Mesendoderm (in vitro differentiated cells): ENCODE measurements at regions not wholly inside any gene's neighbourhood (a gene's known extent, or its start where the extent isn't known, plus 50 kb on each side); places are given as distances from the start of the nearest gene placed in this dataset.

ENCODE experiments used
- DNase-seq: peaks from one replicate; pipeline ENCODE4 v3.0.0; 2013
- H2AK5ac ChIP-seq: 2 replicates; pipeline ENCODE4 v1.6.1; 2013; ENCODE audit warnings: low read length, inconsistent platforms
- H2BK120ac ChIP-seq: 2 replicates; pipeline ENCODE4 v1.6.1; 2013; ENCODE audit warnings: low read depth, mild to moderate bottlenecking, low read length, moderate library complexity, mixed read lengths
- H2BK15ac ChIP-seq: replicated peaks from 2 replicates; pipeline ENCODE4 v1.6.1; 2013; ENCODE audit warnings: low read depth, mild to moderate bottlenecking, moderate library complexity
- H2BK5ac ChIP-seq: 2 replicates; pipeline ENCODE4 v1.6.1; 2013; ENCODE audit warnings: low read length, inconsistent platforms
- H3K18ac ChIP-seq: 2 replicates; pipeline ENCODE4 v1.6.1; 2013; ENCODE audit warnings: mild to moderate bottlenecking, low read length, mixed read lengths
- H3K23ac ChIP-seq: one replicate; pipeline ENCODE4 v1.6.1; 2013; ENCODE audit warnings: low read length
- H3K27ac ChIP-seq: 2 replicates; pipeline ENCODE4 v1.5.1; 2013; ENCODE audit warnings: low read depth, mild to moderate bottlenecking, inconsistent platforms, low read length, moderate library complexity
- H3K27me3 ChIP-seq: 2 replicates; pipeline ENCODE4 v1.6.1; 2013; ENCODE audit warnings: low read length, control low read depth, mild to moderate bottlenecking, inconsistent platforms; ENCODE audit not compliant: insufficient read depth, poor library complexity
- H3K36me3 ChIP-seq: 2 replicates; pipeline ENCODE4 v1.6.1; 2013; ENCODE audit warnings: low read length, inconsistent platforms; ENCODE audit not compliant: control insufficient read depth, insufficient read depth
- H3K4ac ChIP-seq: one replicate; pipeline ENCODE4 v1.6.1; 2013; ENCODE audit warnings: low read depth, mild to moderate bottlenecking, low read length, moderate library complexity
- H3K4me1 ChIP-seq: 2 replicates; pipeline ENCODE4 v1.6.1; 2013; ENCODE audit warnings: low read depth, low read length, inconsistent platforms; ENCODE audit not compliant: control insufficient read depth
- H3K4me2 ChIP-seq: 2 replicates; pipeline ENCODE4 v1.6.1; 2013; ENCODE audit warnings: low read length
- H3K4me3 ChIP-seq: 2 replicates; pipeline ENCODE4 v1.5.1; 2013; ENCODE audit warnings: mild to moderate bottlenecking, low read length
- H3K56ac ChIP-seq: one replicate; pipeline ENCODE4 v1.6.1; 2013; ENCODE audit warnings: low read length
- H3K79me1 ChIP-seq: 2 replicates; pipeline ENCODE4 v1.6.1; 2013; ENCODE audit warnings: low read length, inconsistent platforms
- H3K79me2 ChIP-seq: 2 replicates; pipeline ENCODE4 v1.6.1; 2013; ENCODE audit warnings: mild to moderate bottlenecking, low read length; ENCODE audit not compliant: control insufficient read depth, insufficient read depth
- H3K9ac ChIP-seq: 2 replicates; pipeline ENCODE4 v1.6.1; 2013; ENCODE audit warnings: low read length, inconsistent platforms
- H4K5ac ChIP-seq: one replicate; pipeline ENCODE4 v1.6.1; 2013; ENCODE audit warnings: low read length
- H4K8ac ChIP-seq: one replicate; pipeline ENCODE4 v1.6.1; 2013; ENCODE audit warnings: low read depth, mild to moderate bottlenecking, control low read depth, low read length, moderate library complexity
- WGBS: extraction: QIAGEN DNeasy Blood & Tissue Kit; methylation state at CpG from one replicate; pipeline ENCODE4 v1.1.7; 2013; ENCODE audit warnings: low lambda C conversion rate, missing lambda C conversion rate; ENCODE audit not compliant: insufficient coverage; ENCODE audit errors: extremely low coverage; 5-methylcytosine and 5-hydroxymethylcytosine counted together

DNA sequence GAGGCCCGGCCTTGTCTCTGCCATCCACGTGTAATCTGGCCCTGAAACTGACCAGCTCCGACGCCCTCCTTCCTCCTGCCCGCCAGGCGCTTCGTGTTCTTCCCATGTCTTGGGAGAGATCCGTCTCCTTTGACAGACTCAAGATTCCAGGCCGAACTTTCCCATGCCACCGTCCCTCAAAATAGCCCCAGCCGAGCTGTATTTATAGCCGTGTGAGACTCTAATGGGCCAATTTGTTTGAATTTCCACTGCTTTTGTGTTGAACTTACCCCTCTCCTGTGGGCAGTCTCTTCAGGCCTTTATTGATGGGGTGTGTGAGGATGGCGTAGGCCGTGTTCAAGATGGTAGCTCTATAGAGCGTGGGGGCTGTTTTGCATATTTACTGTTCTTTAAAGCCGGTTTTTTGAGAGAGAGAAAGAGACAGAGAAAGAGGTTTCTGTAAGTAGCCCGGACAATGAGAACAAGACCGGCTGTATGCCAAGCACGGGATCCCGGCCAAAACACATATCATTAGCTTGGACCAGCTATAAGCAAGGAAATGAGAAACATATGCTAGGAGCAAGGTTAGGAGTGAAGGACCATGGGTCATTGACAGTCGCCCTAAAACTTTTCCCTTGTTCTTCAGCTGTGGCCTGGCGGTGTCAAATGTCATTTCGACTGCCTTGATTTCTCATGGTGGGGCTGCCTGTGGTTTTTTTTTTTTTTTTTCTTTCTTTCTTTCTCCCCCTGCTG, 124.5 kb upstream of the ZFHX3 start:
- H3K4me1 ChIP-seq: peaks cover 8% of the 10 kb centered on the region
- no peaks in the 10 kb centered on the region for H3K27me3 ChIP-seq
- H2AK5ac ChIP-seq: no peak overlapping the region
- H3K4ac ChIP-seq: no peak overlapping the region
- no peak overlapping the region for H3K9ac ChIP-seq
- H2BK5ac ChIP-seq: no peak overlapping the region
- no peak overlapping the region for H4K5ac ChIP-seq
- peak; percentile 80 for DNase-seq
- no peaks in the 10 kb centered on the region for H3K79me1 ChIP-seq
- H4K8ac ChIP-seq: no peak overlapping the region
- no peaks in the 10 kb centered on the region for H3K79me2 ChIP-seq
- WGBS: no CpG with 5 or more reads among the region's 23 CpGs
- no peak overlapping the region for H3K18ac ChIP-seq
- H3K27ac ChIP-seq: no peak overlapping the region
- H3K4me3 ChIP-seq: no peak overlapping the region
- no peaks in the 10 kb centered on the region for H3K36me3 ChIP-seq
- peak overlapping the region; percentile 64 for H3K56ac ChIP-seq
- no peak overlapping the region for H2BK15ac ChIP-seq
- no peak overlapping the region for H3K23ac ChIP-seq
- no peak overlapping the region for H3K4me2 ChIP-seq
- H2BK120ac ChIP-seq: no peak overlapping the region

DNA sequence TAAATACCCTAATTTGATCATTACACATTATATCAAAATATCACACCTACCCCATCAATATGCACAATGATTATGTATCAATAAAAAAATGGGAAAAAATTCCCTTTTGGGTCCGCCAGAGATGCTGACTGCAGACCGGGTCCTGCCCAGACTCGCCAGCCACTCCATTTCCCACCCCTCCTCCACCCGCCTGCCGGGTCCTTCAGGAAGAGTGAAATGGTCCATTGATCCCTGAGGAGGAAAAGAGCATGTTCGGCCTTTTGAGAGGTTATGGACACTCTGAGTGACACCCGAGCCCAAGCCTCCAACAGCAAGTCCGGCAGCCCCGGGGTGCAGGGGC, 123.9 kb upstream of the ZFHX3 start:
- Histone ChIP-seq H4K5ac (no peak overlapping the region), H3K23ac (no peak overlapping the region), H3K4me3 (no peak overlapping the region), H3K18ac (no peak overlapping the region), H3K27ac (no peak overlapping the region), H3K56ac (peak overlapping the region; percentile 64), H3K4me2 (no peak overlapping the region), H3K9ac (no peak overlapping the region), H3K79me1 (no peaks in the 10 kb centered on the region), H3K4ac (no peak overlapping the region), H2BK5ac (no peak overlapping the region), H3K27me3 (no peaks in the 10 kb centered on the region), H3K79me2 (no peaks in the 10 kb centered on the region), H4K8ac (no peak overlapping the region), H3K36me3 (no peaks in the 10 kb centered on the region), H2AK5ac (no peak overlapping the region), H2BK120ac (no peak overlapping the region), H2BK15ac (no peak overlapping the region), H3K4me1 (peaks cover 8% of the 10 kb centered on the region)
- DNase-seq: no peak
- WGBS: no CpG with 5 or more reads among the region's 9 CpGs

DNA sequence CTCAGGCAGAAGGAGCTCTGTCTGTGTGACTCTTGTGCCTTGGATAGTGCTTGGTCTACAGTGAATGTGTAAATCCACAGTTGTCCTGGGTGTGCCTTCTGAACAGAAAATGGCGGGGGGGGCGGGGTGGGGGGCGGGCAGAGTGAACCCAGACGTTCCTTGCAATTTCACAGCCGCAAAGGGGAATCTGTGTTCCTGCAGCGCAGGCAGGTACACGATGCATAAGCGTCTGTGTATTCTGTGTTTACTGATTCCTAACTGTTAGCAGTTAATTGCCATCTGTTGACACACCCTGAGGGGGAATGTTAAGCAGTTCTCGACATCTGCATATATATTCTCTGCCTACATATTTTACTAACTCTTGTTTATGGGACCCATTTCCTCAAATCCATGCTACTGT, 123.5 kb upstream of the ZFHX3 start:
- no peak overlapping the region for H2AK5ac ChIP-seq
- H3K27ac ChIP-seq: no peak overlapping the region
- H3K79me1 ChIP-seq: no peaks in the 10 kb centered on the region
- no peak overlapping the region for H4K8ac ChIP-seq
- no peaks in the 10 kb centered on the region for H3K27me3 ChIP-seq
- H2BK120ac ChIP-seq: no peak overlapping the region
- H3K4me1 ChIP-seq: peaks cover 8% of the 10 kb centered on the region
- WGBS: no CpG with 5 or more reads among the region's 9 CpGs
- peak; percentile 76 for DNase-seq
- H3K9ac ChIP-seq: no peak overlapping the region
- H3K36me3 ChIP-seq: no peaks in the 10 kb centered on the region
- no peak overlapping the region for H3K4ac ChIP-seq
- H4K5ac ChIP-seq: no peak overlapping the region
- no peak overlapping the region for H3K23ac ChIP-seq
- H3K79me2 ChIP-seq: no peaks in the 10 kb centered on the region
- H2BK5ac ChIP-seq: no peak overlapping the region
- H3K56ac ChIP-seq: no peak overlapping the region
- H3K4me2 ChIP-seq: no peak overlapping the region
- no peak overlapping the region for H3K4me3 ChIP-seq
- peak overlapping the region; percentile 65 for H3K18ac ChIP-seq
- H2BK15ac ChIP-seq: no peak overlapping the region

DNA sequence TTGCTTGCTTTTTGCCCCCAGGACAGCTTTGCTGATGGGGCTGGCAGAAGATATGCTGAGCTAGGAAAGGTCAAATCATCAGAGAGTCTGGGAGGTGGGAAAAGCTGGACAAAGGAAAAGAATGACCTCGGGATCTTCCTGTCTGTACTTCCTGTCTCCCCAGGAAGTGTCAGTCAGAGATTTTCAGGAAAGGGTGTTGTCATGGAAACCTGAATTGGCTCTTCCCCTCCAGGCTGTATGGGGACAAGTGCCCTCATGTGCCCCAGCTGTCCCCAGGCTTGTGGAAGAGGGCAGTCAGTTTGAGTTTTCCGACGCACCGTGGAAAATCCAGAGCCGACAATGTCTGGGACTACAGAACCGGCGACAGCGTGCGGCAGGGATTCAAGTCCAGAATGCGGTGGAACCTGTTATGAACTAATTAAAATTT, 122.7 kb upstream of the ZFHX3 start:
- H4K8ac ChIP-seq: no peak overlapping the region
- H3K4ac ChIP-seq: no peak overlapping the region
- H3K79me1 ChIP-seq: no peaks in the 10 kb centered on the region
- no peak overlapping the region for H2BK15ac ChIP-seq
- no CpG with 5 or more reads among the region's 10 CpGs for WGBS
- H3K4me3 ChIP-seq: no peak overlapping the region
- no peak overlapping the region for H2BK5ac ChIP-seq
- H3K27ac ChIP-seq: no peak overlapping the region
- peaks cover 8% of the 10 kb centered on the region for H3K4me1 ChIP-seq
- H3K23ac ChIP-seq: no peak overlapping the region
- H2BK120ac ChIP-seq: no peak overlapping the region
- H3K79me2 ChIP-seq: no peaks in the 10 kb centered on the region
- no peak overlapping the region for H4K5ac ChIP-seq
- no peak overlapping the region for H3K4me2 ChIP-seq
- H3K9ac ChIP-seq: no peak overlapping the region
- H2AK5ac ChIP-seq: no peak overlapping the region
- no peak overlapping the region for H3K56ac ChIP-seq
- H3K36me3 ChIP-seq: no peaks in the 10 kb centered on the region
- H3K27me3 ChIP-seq: no peaks in the 10 kb centered on the region
- peak; percentile 71 for DNase-seq
- peak overlapping the region; percentile 11 for H3K18ac ChIP-seq

DNA sequence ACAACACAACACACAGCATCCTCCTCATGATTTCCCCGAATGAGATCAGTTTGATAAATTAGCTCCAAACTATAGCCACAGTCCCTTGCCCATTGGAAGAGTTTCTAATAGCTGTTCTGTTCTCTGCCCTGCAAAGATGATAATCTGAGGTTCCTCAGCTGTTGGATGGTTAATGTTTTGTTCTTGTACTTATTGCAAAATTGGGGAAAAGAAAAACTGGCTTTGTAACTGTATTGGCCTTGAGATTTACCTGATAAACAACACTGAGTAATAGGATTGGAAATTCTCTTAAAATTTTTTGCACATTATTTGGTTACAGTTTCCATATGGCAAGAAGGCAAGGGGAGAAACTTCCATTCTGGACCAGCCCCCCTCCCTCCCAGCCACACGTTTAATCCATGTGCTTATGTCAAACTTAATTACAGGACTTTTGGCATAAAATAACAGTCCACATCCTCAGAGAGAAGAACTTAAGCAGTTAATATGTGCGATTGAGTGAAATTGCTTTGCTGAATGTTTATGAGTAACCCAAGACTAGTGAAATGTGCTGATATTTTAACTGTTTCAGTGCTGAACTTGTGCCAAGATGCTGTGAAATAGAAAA, 119.1 kb upstream of the ZFHX3 start:
- no peak overlapping the region for H3K18ac ChIP-seq
- DNase-seq: no peak
- no peak overlapping the region for H4K5ac ChIP-seq
- no CpG with 5 or more reads among the region's 3 CpGs for WGBS
- H3K4me2 ChIP-seq: no peak overlapping the region
- no peak overlapping the region for H3K27ac ChIP-seq
- no peak overlapping the region for H2BK15ac ChIP-seq
- H3K9ac ChIP-seq: no peak overlapping the region
- H3K4ac ChIP-seq: no peak overlapping the region
- H3K79me2 ChIP-seq: no peaks in the 10 kb centered on the region
- no peak overlapping the region for H2BK5ac ChIP-seq
- H3K4me3 ChIP-seq: no peak overlapping the region
- H3K79me1 ChIP-seq: no peaks in the 10 kb centered on the region
- peaks cover 4% of the 10 kb centered on the region for H3K4me1 ChIP-seq
- no peak overlapping the region for H4K8ac ChIP-seq
- H2AK5ac ChIP-seq: no peak overlapping the region
- H3K27me3 ChIP-seq: no peaks in the 10 kb centered on the region
- no peak overlapping the region for H3K23ac ChIP-seq
- no peaks in the 10 kb centered on the region for H3K36me3 ChIP-seq
- no peak overlapping the region for H2BK120ac ChIP-seq
- H3K56ac ChIP-seq: no peak overlapping the region

DNA sequence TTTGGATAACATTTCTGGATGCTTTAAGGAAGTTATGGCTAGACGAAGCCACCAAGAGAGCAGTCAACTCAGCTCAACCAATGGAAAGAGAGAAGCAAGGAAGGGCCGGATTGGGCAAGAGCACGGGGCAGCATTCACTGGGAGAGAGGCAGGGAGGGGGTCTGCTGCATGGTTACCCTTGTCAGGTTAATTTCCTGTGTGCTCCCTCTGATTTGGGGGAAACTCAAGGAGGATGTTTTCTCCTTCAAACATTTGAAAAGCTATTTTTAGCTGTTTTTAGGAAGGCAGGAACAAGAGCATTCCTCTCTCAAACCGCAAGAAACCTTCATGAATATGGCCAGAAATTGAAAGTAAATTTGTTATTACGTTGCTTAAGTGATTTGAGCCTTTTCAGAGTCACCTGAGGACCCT, 118.5 kb upstream of the ZFHX3 start:
- H4K8ac ChIP-seq: no peak overlapping the region
- no peak overlapping the region for H2AK5ac ChIP-seq
- H3K27ac ChIP-seq: no peak overlapping the region
- no peak overlapping the region for H2BK5ac ChIP-seq
- H3K9ac ChIP-seq: no peak overlapping the region
- H3K4me2 ChIP-seq: no peak overlapping the region
- no peak overlapping the region for H3K23ac ChIP-seq
- no peak overlapping the region for H2BK120ac ChIP-seq
- no CpG with 5 or more reads among the region's 5 CpGs for WGBS
- no peak for DNase-seq
- H3K4me3 ChIP-seq: no peak overlapping the region
- H3K56ac ChIP-seq: no peak overlapping the region
- no peak overlapping the region for H3K4ac ChIP-seq
- no peak overlapping the region for H3K18ac ChIP-seq
- no peaks in the 10 kb centered on the region for H3K79me1 ChIP-seq
- H3K4me1 ChIP-seq: peaks cover 4% of the 10 kb centered on the region
- H3K79me2 ChIP-seq: no peaks in the 10 kb centered on the region
- H4K5ac ChIP-seq: no peak overlapping the region
- no peaks in the 10 kb centered on the region for H3K36me3 ChIP-seq
- no peak overlapping the region for H2BK15ac ChIP-seq
- H3K27me3 ChIP-seq: no peaks in the 10 kb centered on the region
